ENCODE measurements at regions not wholly inside any gene's neighbourhood (a gene's known extent, or its start where the extent isn't known, plus 50 kb on each side); places are given as distances from the start of the nearest gene placed in this dataset.

DNA sequence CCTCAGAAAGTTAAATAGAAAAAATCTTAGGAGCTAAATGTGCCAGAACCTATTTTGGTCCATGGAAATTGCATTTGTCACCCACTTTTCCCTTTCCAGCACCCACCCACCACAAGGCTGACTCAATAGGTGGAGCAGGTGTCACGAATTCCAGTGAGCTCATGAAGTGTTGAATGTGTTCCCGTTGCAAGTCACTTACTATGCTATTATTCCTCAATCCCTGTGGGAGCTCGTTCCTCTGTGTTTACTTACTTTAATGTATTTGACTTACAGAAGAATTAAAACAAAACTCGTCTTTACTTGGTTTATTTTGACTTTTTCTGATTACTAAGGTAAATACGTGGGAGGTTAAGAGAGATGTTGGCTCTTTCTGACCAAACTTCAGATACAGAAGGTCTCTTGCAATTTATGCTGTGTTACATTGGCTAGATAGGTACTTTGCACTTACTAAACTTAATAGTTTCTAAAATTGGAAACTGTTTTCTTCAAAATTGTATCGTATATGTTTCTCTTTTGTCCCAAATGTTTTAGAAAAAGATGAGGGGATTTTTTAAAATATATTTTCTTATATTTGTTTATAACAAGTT is 269.4 kb upstream of the NOVA1 start:
- H3K36me3 ChIP-seq, result no peaks in the 10 kb centered on the region
- H3K4me3 ChIP-seq (ENCODE audit: low read depth, low read length), result no peak overlapping the region
- no peaks in the 10 kb centered on the region for H3K9me3 ChIP-seq
- no peak for DNase-seq
- TF ChIP-seq, protein P1, sequence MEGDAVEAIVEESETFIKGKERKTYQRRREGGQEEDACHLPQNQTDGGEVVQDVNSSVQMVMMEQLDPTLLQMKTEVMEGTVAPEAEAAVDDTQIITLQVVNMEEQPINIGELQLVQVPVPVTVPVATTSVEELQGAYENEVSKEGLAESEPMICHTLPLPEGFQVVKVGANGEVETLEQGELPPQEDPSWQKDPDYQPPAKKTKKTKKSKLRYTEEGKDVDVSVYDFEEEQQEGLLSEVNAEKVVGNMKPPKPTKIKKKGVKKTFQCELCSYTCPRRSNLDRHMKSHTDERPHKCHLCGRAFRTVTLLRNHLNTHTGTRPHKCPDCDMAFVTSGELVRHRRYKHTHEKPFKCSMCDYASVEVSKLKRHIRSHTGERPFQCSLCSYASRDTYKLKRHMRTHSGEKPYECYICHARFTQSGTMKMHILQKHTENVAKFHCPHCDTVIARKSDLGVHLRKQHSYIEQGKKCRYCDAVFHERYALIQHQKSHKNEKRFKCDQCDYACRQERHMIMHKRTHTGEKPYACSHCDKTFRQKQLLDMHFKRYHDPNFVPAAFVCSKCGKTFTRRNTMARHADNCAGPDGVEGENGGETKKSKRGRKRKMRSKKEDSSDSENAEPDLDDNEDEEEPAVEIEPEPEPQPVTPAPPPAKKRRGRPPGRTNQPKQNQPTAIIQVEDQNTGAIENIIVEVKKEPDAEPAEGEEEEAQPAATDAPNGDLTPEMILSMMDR (IDR thresholded peaks at IDR 0.05; ENCODE audit: low read depth, low read length), result no peak
- H3K4me1 ChIP-seq, result no peaks in the 10 kb centered on the region
- H3K27me3 ChIP-seq, result no peaks in the 10 kb centered on the region

DNA sequence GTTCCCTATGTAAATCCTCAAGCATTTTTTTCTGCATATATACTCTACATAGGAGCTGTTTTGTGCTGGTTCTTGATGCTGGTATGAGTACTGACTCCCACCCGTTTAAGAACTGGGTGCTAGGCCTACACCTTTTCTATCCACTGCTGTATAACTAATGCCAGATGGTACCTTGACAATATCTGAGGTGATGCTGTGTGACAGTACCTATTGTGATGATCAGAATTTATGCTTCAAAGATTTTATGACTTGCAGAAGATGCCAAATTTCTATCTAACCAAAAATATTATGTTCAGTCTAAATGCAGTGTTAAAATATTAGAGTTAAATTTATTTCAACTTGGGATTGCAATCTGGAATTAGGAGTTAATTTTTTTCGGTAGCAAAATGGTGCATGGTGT is 272.3 kb upstream of the NOVA1 start:
- TF ChIP-seq, protein P1 (IDR thresholded peaks at IDR 0.05; ENCODE audit: low read depth, low read length), result no peak
- no peak overlapping the region for H3K4me3 ChIP-seq (ENCODE audit: low read depth, low read length)
- no peaks in the 10 kb centered on the region for H3K9me3 ChIP-seq
- H3K36me3 ChIP-seq, result no peaks in the 10 kb centered on the region
- DNase-seq, result no peak
- no peaks in the 10 kb centered on the region for H3K4me1 ChIP-seq
- no peaks in the 10 kb centered on the region for H3K27me3 ChIP-seq

DNA sequence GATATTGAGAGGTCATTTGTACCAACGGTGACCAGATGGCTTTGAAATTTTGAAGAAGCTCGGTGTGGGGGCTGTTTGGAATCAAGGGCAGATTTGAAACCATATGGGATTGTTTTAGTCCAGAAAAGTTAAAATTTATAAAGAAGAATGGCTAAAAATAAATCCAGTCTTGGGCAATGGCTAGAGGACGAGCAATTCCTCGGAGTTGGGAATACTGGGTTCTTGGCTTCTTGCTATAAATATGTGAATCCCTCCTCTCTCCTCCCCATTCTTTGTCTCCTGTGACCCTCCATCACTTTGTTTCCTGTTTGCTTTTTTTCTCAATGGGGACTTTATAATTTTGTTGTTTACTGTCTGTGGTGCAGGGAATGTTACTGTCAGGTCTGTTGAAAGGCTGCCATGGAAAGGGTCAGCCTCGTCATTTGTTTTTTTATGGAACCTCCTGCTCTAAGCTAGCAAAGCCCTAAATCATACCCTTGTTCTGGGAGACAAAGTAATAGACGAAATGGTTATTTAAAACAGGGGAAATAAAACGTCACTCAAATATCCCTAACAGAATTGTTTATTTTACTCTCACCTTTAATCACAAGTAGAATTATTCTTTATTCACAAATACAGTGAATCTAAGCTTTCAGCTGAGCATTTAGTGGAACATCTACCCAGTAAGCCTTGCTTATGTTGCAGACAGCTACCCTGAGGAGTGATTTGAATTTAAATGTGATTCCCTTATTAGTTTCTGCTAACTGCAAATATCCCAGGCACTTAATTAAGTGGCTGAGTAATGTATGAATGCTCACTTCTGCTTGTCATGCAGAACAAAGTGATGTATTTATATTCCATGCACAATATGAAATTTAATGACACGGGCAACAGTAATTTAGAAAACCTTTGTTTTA is 273.1 kb upstream of the NOVA1 start:
- no peaks in the 10 kb centered on the region for H3K4me1 ChIP-seq
- TF ChIP-seq, protein P1 (IDR thresholded peaks at IDR 0.05; ENCODE audit: low read depth, low read length), result no peak
- no peaks in the 10 kb centered on the region for H3K36me3 ChIP-seq
- no peaks in the 10 kb centered on the region for H3K27me3 ChIP-seq
- no peaks in the 10 kb centered on the region for H3K9me3 ChIP-seq
- no peak for DNase-seq
- H3K4me3 ChIP-seq (ENCODE audit: low read depth, low read length), result no peak overlapping the region

DNA sequence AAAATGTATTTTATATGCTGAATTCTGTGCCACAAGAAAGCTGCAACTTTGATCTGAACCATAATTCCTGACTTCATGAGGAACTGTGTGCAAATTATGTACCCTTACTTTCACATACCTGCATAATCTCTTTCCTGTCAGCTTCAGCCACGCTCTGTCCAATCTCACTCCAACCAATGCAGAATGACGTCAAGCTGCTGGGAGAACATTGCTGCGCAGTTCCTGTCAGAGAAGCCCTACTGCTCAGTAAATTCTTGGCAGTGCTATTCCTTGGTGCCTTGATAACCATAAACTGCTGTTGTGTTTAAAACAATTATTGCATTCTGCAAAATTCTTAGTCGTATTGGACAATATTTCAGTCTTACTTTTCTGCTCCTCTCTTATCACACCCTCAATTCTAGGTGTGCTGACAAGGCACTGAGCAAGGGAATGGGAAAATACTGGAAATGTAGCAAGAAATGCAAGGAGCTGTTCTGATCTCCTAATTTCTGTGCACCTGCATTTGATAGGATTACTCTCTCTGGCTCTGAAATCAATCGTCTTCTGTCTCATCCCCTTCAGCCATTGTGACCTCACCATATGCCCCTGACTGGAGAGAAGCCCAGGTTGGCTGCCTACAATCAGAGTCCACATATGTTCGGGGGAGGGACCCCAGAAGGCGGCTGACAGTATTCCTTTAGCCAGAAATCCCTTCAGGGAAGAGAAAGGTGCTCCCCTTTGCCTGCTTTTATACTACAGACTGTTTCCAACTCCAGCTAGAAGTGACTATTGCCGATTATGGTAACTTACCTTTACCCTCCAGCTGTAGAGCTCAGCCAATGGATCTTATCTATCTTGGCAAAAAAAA is 274.9 kb upstream of the NOVA1 start:
- Histone ChIP-seq H3K27me3 (no peaks in the 10 kb centered on the region), H3K4me1 (no peaks in the 10 kb centered on the region), H3K4me3 (ENCODE audit: low read depth, low read length) (no peak overlapping the region), H3K9me3 (no peaks in the 10 kb centered on the region), H3K36me3 (no peaks in the 10 kb centered on the region)
- DNase-seq, result no peak
- TF ChIP-seq, protein P1 (IDR thresholded peaks at IDR 0.05; ENCODE audit: low read depth, low read length), result no peak

DNA sequence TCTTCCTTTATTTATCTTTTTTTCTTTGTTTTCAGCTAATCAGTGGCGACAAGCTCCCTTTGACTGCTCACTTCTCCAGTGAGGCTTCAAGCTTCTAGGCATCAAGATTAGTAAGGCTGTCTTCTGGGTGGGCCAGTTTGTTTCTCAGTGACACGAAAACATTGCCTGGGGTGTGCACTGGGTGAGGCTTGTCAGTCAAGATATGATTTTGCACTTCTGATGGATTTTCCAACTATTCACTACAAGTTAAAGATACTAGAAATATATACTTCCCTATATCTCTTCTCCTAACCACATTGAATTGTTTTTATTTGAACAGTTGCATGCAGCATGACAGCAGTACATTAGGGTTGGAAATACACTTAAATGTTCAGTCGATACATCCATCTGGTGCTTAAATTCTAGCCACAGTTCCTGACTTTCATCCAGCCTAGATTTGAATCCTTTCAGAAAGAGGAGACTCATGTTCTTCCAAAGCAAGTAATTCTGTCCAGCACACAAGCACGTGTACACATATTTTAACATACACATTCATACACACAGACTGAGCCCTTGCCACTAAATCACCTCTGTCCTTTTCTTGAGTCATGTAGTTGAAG is 275.6 kb upstream of the NOVA1 start:
- no peaks in the 10 kb centered on the region for H3K4me1 ChIP-seq

More for the DNA sequence above, 275.6 kb upstream of the NOVA1 start:
- Histone ChIP-seq H3K9me3 (no peaks in the 10 kb centered on the region), H3K27me3 (no peaks in the 10 kb centered on the region), H3K36me3 (no peaks in the 10 kb centered on the region), H3K4me3 (ENCODE audit: low read depth, low read length) (no peak overlapping the region)
- TF ChIP-seq, protein P1 (IDR thresholded peaks at IDR 0.05; ENCODE audit: low read depth, low read length), result no peak
- no peak for DNase-seq
